ENCODE measurements at regions not wholly inside any gene's neighbourhood (a gene's known extent, or its start where the extent isn't known, plus 50 kb on each side); places are given as distances from the start of the nearest gene placed in this dataset.

- H3K9me3 ChIP-seq, result no peaks in the 10 kb centered on the region
- H3K36me3 ChIP-seq, result no peaks in the 10 kb centered on the region
- no peaks in the 10 kb centered on the region for H3K27me3 ChIP-seq
- DNase-seq, result no peak
- peaks cover 4% of the 10 kb centered on the region in 2 donors for H3K4me1 ChIP-seq
- intact Hi-C loops (cut with DNase I; ENCODE audit: low total_unique reads), result no loop called here
- TF ChIP-seq CTCF (IDR thresholded peaks at IDR 0.05) (no peak), POLR2A (IDR thresholded peaks at IDR 0.05) (no peak)
- H3K4me3 ChIP-seq, result no peak overlapping the region
- H3K27ac ChIP-seq, result peak overlapping the region; percentile 61 to 76
Measured at GRCh38 chr2:219911541-219911940, 284.1 kb downstream of the SLC4A3 start.

- H3K27me3 ChIP-seq, result no peaks in the 10 kb centered on the region
- H3K36me3 ChIP-seq, result no peaks in the 10 kb centered on the region
- peaks cover 4% of the 10 kb centered on the region in 2 donors for H3K4me1 ChIP-seq
- no peak overlapping the region for H3K4me3 ChIP-seq
- no peaks in the 10 kb centered on the region for H3K9me3 ChIP-seq
- intact Hi-C loops (cut with DNase I; ENCODE audit: low total_unique reads), result no loop called here
- TF ChIP-seq POLR2A (IDR thresholded peaks at IDR 0.05) (no peak), CTCF (IDR thresholded peaks at IDR 0.05) (peak; percentile 45 to 60 (median 48))
- H3K27ac ChIP-seq, result peak overlapping the region; percentile 61 to 76
- DNase-seq, result peak; percentile 61 to 73
Measured at GRCh38 chr2:219912491-219912921, 285.1 kb downstream of the SLC4A3 start.

GRCh38 chr2:219914577-219914976 lies 287.1 kb downstream of the SLC4A3 start:
- no peak for DNase-seq
- H3K27ac ChIP-seq, result peak overlapping the region in 1 of 2 donors; percentile 76
- TF ChIP-seq POLR2A (IDR thresholded peaks at IDR 0.05) (no peak), CTCF (IDR thresholded peaks at IDR 0.05) (no peak)
- peaks cover 4% of the 10 kb centered on the region in 2 donors for H3K4me1 ChIP-seq
- H3K27me3 ChIP-seq, result no peaks in the 10 kb centered on the region
- H3K4me3 ChIP-seq, result no peak overlapping the region
- H3K9me3 ChIP-seq, result no peaks in the 10 kb centered on the region
- intact Hi-C loops (cut with DNase I; ENCODE audit: low total_unique reads), result no loop called here
- H3K36me3 ChIP-seq, result no peaks in the 10 kb centered on the region

- no peak for TF ChIP-seq CTCF (IDR thresholded peaks at IDR 0.05)
- no peak for TF ChIP-seq POLR2A (IDR thresholded peaks at IDR 0.05)
- no peak for DNase-seq
- H3K36me3 ChIP-seq, result no peaks in the 10 kb centered on the region
- no peaks in the 10 kb centered on the region for H3K27me3 ChIP-seq
- no peaks in the 10 kb centered on the region for H3K9me3 ChIP-seq
- intact Hi-C loops (cut with DNase I; ENCODE audit: low total_unique reads), result no loop called here
- H3K27ac ChIP-seq, result no peak overlapping the region
- no peak overlapping the region for H3K4me3 ChIP-seq
- peaks cover 4% of the 10 kb centered on the region in 2 donors for H3K4me1 ChIP-seq
Measured at GRCh38 chr2:219916281-219916680, 288.9 kb downstream of the SLC4A3 start.

GRCh38 chr2:219916726-219917440 lies 289.5 kb downstream of the SLC4A3 start:
- peaks cover 4% of the 10 kb centered on the region in 2 donors for H3K4me1 ChIP-seq
- no peaks in the 10 kb centered on the region for H3K27me3 ChIP-seq
- no peaks in the 10 kb centered on the region for H3K9me3 ChIP-seq
- no peaks in the 10 kb centered on the region for H3K36me3 ChIP-seq
- TF ChIP-seq POLR2A (IDR thresholded peaks at IDR 0.05) (no peak), CTCF (IDR thresholded peaks at IDR 0.05) (no peak)
- H3K27ac ChIP-seq, result no peak overlapping the region
- DNase-seq, result no peak
- H3K4me3 ChIP-seq, result no peak overlapping the region
- intact Hi-C loops (cut with DNase I; ENCODE audit: low total_unique reads), result no loop called here
